ENCODE measurements at regions not wholly inside any gene's neighbourhood (a gene's known extent, or its start where the extent isn't known, plus 50 kb on each side); places are given as distances from the start of the nearest gene placed in this dataset.

DNA sequence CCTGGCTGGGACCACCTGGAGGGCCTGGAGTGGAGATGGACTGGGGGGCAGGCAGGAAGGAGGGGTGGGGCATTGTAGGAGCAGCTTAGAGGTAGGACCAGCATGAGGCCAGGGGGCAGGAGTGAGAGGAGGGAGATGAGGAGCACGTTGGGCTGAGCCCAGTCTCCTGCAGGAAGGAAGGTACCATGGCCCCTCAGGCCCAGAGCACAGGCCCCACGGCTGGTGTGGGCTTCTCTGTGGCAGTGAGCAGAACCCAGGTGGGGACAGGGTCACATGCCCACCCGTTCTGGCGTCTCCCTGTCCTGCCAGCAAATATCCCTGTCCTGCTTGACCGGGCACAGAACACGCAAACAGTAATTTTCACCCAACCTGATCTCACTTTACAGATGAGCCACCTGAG lies 141.8 kb downstream of the ENGASE start:
- H3K4me1 ChIP-seq (ENCODE audit: control insufficient read depth in 1 of 2, insufficient read depth in 2 of 2, low read length in 2 of 2): no peaks in the 10 kb centered on the region
- H3K36me3 ChIP-seq (ENCODE audit: control insufficient read depth in 1 of 2, insufficient read depth in 2 of 2, low read length in 2 of 2): no peaks in the 10 kb centered on the region
- no peak for TF ChIP-seq RAD21 (IDR thresholded peaks at IDR 0.05; ENCODE audit: low read depth)
- TF ChIP-seq JUND (IDR thresholded peaks at IDR 0.05): no peak
- no peak for TF ChIP-seq ZNF274 (IDR thresholded peaks at IDR 0.05; ENCODE audit: low read depth, low read length)
- TF ChIP-seq, protein P1, sequence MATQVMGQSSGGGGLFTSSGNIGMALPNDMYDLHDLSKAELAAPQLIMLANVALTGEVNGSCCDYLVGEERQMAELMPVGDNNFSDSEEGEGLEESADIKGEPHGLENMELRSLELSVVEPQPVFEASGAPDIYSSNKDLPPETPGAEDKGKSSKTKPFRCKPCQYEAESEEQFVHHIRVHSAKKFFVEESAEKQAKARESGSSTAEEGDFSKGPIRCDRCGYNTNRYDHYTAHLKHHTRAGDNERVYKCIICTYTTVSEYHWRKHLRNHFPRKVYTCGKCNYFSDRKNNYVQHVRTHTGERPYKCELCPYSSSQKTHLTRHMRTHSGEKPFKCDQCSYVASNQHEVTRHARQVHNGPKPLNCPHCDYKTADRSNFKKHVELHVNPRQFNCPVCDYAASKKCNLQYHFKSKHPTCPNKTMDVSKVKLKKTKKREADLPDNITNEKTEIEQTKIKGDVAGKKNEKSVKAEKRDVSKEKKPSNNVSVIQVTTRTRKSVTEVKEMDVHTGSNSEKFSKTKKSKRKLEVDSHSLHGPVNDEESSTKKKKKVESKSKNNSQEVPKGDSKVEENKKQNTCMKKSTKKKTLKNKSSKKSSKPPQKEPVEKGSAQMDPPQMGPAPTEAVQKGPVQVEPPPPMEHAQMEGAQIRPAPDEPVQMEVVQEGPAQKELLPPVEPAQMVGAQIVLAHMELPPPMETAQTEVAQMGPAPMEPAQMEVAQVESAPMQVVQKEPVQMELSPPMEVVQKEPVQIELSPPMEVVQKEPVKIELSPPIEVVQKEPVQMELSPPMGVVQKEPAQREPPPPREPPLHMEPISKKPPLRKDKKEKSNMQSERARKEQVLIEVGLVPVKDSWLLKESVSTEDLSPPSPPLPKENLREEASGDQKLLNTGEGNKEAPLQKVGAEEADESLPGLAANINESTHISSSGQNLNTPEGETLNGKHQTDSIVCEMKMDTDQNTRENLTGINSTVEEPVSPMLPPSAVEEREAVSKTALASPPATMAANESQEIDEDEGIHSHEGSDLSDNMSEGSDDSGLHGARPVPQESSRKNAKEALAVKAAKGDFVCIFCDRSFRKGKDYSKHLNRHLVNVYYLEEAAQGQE (IDR thresholded peaks at IDR 0.05; ENCODE audit: low read depth): no peak
- TF ChIP-seq SRF (IDR thresholded peaks at IDR 0.05; ENCODE audit: low read depth): no peak
- TF ChIP-seq POLR2AphosphoS5 (IDR thresholded peaks at IDR 0.05; ENCODE audit: low read depth, low read length): no peak
- TF ChIP-seq FOSL1 (IDR thresholded peaks at IDR 0.05; ENCODE audit: low read depth): no peak
- TF ChIP-seq EZH2 (IDR thresholded peaks at IDR 0.05): no peak
- no peak for TF ChIP-seq EGR1 (IDR thresholded peaks at IDR 0.05; ENCODE audit: low read depth)
- TF ChIP-seq YY1 (IDR thresholded peaks at IDR 0.05; ENCODE audit: extremely low read depth, insufficient replicate concordance, low read depth, low read length): no peak
- TF ChIP-seq CBX3 (IDR thresholded peaks at IDR 0.05; ENCODE audit: low read depth): no peak
- no peak for TF ChIP-seq POLR2A (IDR thresholded peaks at IDR 0.05; ENCODE audit: borderline replicate concordance, extremely low read depth, insufficient read depth, insufficient read length)
- TF ChIP-seq SP1 (IDR thresholded peaks at IDR 0.05; ENCODE audit: low read depth): no peak
- TF ChIP-seq, protein P2, sequence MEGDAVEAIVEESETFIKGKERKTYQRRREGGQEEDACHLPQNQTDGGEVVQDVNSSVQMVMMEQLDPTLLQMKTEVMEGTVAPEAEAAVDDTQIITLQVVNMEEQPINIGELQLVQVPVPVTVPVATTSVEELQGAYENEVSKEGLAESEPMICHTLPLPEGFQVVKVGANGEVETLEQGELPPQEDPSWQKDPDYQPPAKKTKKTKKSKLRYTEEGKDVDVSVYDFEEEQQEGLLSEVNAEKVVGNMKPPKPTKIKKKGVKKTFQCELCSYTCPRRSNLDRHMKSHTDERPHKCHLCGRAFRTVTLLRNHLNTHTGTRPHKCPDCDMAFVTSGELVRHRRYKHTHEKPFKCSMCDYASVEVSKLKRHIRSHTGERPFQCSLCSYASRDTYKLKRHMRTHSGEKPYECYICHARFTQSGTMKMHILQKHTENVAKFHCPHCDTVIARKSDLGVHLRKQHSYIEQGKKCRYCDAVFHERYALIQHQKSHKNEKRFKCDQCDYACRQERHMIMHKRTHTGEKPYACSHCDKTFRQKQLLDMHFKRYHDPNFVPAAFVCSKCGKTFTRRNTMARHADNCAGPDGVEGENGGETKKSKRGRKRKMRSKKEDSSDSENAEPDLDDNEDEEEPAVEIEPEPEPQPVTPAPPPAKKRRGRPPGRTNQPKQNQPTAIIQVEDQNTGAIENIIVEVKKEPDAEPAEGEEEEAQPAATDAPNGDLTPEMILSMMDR (IDR thresholded peaks at IDR 0.05 in 2 of 3, conservative IDR thresholded peaks at IDR 0.05 in 1 of 3; ENCODE audit: borderline replicate concordance in 1 of 3, insufficient read depth in 1 of 3, low read depth in 2 of 3, low read length in 2 of 3): no peak
- ATAC-seq (no peak), DNase-seq (ENCODE audit: low read depth, low spot score) (no peak)
- BruUV-seq (replicated peaks): no TSS peak
- H3K4me2 ChIP-seq (ENCODE audit: low read length): no peak overlapping the region
- H3K9ac ChIP-seq (ENCODE audit: low read length): no peak overlapping the region
- intact Hi-C loops (cut with micrococcal nuclease): no loop called here
- peaks cover 39% of the 10 kb centered on the region for H3K27me3 ChIP-seq (ENCODE audit: insufficient read depth, low read length)
- H3K9me2 ChIP-seq (ENCODE audit: insufficient read depth): no peaks in the 10 kb centered on the region
- no peak overlapping the region for H3K4me3 ChIP-seq (replicated peaks in 1 of 2; ENCODE audit: low read depth in 1 of 2, low read length in 2 of 2)
- no peak overlapping the region for H2AFZ ChIP-seq (ENCODE audit: low read depth, low read length, poor library complexity, severe bottlenecking)
- ChIA-PET CTCF (no interaction called here), RAD21 (ENCODE audit: low non-redundant PET in 1 of 2, low total read pairs in 2 of 2, uncharacterized antibody in 2 of 2, unreplicated experiment in 2 of 2) (no interaction called here), POLR2A (no interaction called here)
- H3K27ac ChIP-seq (ENCODE audit: low read depth, low read length): no peak overlapping the region
- no peaks in the 10 kb centered on the region for H4K20me1 ChIP-seq (ENCODE audit: insufficient read depth)
- no peaks in the 10 kb centered on the region for H3K9me3 ChIP-seq (ENCODE audit: control insufficient read depth in 1 of 2, insufficient read depth in 1 of 2, low read depth in 1 of 2, low read length in 2 of 2)
- no peaks in the 10 kb centered on the region for H3K79me2 ChIP-seq (ENCODE audit: insufficient read depth, low read length)
